Right hindlimb (tissue), 1 donor: ENCODE measurements at regions not wholly inside any gene's neighbourhood (a gene's known extent, or its start where the extent isn't known, plus 50 kb on each side); places are given as distances from the start of the nearest gene placed in this dataset.

Source experiments
- DNase-seq: peaks from one replicate; pipeline ENCODE4 v3.0.0-alpha.2; 2018

DNA sequence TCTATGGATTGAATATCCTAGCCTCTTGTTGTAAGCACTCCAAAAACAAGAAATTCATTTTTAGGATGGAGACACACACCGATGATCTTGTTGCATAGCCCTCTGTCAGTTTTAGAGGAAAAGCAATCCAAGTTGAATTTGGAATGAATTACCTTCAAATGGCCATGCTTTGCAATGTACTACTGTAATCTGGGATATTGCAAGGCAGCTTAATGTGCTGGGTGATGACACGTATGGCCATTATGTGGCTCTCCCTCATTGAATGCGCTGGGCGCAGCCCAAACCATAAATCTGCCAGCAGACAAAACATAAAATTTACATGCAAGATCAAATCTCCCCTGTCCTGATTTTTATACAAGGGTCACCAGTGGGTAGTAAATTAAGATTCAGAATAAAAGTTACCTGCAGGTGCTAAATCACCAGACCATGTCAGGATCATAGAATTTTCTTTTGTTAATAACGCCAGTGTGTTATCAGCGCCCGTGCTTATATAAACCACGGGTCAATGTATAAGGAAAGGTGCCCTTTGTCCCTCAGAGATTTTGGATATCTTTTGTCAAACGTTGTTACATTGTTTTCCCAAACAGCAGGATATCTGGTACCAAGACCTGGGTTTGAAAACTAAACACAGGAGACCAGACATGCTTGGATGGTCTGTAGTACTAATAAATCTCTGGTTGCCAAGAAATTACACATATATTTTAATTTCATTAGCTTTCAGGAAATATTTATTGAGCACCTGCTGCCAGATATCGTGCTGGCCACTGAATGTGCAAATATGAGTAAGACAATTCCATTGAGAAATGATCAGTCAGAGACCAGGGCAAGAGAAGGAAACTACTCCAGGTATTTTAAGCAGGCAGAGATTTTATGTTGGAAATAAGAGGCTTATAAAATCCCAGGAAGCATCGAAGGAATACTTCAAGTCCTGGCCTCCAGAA lies 237.1 kb downstream of the EBLN2 start:
- no peak for DNase-seq

DNA sequence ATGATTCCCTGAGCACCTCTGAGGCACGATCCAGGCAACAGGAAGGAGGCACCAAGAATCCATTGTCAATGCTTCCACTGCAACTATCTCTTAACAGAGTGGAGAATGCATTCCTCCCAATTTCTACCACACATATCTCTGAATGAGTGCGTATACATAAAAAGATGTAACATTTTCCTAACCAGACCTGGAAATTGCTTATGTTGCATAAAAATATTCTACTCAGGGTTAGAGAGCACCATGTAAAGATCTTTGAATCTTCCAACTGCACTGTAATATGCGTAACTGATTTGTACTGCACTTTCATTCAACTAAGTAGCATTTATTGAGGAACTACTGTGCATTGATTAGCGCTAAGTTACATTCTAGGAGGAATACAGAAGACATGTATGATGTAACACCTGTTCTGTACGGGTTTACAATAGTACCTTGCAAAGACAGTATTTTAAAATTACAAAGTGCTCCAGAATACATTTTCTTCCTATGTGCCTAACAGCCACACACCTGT lies 237.8 kb downstream of the EBLN2 start:
- no peak for DNase-seq

DNA sequence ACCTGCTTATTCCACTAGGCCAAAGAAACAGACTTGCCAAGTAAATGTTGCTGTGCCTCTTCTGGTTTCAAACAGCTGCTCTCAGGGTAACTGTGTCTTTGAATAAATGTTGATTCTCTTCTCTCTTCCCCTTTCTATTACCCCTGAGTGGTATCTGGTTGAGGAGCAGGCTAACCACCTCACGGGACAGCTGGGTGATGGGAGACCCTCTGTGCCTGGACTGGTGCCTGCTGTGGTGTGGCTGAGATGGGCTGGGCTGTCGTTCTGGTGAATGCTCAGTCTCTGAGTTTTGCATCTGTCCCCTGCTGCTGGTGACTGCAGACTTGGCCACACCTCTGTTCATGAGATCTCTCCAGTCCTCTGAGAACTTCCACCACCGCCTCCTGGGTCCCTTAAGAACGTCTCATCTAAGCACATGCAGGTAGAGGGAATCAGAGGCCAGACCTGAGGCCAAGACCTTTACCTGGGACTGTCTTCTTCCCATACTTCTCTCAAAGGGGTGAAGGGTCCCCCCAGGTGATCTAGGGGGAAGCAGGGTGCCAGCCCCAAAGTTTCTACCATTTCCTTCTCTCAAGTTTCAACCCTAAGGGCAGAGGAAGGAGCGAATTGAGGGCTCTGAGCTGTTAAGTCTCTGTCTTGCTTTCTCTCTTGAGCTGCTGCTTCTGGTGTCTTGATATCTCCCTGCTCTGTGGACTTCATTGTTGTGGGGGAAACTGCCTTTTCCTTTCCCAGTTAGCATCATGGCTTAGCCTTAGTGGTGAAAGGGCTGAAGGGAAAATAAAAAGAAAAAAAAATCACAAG lies 252.9 kb downstream of the EBLN2 start:
- no peak for DNase-seq

DNA sequence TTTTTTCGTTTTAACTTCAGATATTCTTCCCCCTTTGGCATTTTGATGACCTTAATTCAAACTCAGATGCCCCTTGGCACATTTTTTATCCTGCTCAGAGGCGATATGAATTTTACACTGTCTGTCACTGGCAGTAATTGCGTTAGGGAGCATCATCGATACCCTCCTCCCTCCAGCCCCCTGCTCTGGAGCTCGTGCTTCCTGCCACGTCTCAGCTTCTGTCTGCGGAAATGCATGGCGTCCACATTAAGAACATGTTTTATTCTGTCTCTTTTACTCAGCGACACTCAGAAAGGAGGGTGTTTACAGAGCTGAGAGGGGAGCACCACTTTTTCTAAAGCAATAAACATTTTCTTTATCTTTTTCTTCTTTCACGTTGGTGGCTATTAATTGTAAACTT lies 254.2 kb downstream of the EBLN2 start:
- no peak for DNase-seq

DNA sequence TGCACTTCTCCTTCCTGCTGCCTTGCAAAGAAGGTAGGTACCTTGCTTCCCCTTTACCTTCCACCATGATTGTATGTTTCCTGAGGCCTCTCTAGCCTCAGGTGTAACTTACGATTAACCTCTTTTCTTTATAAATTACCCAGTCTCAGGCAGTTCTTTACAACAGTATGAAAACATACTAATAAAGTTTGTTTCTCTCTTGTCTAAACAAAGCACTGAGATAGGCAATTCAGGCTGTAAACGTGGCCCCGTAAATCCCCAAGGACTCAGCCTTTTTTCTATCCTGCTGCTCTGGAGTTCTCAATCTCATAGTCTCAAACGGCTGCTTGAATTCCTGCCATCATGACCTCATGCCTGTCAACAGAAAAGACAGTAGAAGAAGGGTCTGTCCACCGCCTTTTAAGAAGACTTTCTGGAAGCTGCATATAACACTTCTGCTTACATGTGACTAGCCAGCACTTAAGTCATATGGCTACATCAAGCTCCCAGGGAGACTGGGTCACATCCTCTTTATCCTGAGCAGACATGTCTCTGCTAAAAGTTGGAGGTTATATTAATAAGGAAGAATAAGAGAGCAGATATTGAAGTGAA lies 257.8 kb downstream of the EBLN2 start:
- no peak for DNase-seq

DNA sequence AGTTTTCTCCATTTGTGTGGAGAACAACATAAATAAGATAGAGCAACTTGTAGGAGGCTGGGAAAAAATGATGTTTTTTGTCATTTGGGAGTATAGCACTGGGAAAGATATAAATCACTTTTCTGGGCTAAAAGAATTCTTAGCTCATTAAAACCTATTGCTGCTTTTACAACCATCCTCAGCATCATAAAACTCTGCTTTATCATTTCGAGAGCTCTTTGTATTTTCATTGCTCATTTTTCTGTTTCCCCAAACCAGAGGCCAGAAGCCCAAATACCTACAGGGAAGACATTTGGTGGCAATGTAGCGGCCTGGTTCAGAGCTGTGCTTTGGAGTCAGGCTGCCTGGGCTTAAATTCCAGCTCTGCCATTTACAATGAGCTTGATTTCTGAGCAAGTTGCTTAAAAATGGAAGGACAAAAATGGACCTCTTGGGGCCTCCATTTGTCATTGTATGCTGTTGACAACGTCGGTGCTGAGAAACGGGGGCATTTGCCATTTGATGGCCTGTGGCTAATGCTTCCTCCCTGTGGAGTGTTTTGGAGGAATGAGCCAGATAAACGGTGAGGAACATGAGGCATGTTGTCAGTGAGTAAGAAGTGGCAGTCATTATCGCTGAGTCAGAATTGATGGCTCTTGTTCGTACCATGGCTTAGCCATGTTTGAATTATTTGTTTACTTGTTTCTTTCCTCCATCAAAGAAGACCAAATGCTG lies 260.0 kb downstream of the EBLN2 start:
- no peak for DNase-seq

DNA sequence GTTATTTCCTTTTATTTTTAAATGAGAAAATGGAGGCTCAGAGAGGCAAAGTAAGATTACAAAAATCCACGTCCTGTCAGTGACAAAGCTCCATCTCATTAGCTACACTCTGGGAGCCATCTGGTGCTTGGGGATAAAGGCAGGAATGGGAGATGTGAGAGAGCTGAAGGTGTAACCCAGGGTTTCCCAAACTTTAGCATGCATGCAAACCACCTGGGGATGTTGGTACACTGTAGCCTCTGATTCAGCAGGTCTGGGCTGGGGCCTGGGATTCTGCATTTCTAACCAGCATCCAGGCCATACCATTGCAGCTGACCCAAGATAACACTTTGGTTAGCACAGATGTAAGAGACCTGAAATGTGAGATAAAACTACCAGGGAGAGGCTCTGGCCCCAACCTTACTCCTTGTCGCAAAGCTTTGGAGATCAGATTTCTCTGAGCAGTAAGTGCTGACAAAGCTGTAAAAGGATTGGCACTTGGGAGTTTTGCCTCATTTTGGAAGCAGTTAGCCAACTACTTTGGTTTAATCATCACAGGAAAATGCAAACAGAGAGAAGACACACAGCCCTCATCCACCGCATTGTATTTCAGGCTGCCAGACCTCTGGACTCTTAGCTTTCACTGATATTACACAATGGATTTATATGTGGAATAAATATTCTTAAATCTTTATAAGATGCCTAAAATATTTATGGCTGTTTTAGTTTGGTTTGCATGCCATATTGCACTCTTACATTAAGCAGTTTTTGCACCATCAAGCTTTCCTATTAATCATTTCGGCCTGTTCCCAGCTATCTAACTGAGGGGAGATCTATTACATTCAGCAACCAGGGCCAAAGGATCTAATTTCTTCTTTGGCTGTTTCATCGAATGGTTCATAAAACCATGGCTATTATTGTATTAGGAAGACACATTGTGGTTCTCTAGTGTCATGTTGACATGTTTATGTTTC lies 263.0 kb downstream of the EBLN2 start:
- DNase-seq = no peak

DNA sequence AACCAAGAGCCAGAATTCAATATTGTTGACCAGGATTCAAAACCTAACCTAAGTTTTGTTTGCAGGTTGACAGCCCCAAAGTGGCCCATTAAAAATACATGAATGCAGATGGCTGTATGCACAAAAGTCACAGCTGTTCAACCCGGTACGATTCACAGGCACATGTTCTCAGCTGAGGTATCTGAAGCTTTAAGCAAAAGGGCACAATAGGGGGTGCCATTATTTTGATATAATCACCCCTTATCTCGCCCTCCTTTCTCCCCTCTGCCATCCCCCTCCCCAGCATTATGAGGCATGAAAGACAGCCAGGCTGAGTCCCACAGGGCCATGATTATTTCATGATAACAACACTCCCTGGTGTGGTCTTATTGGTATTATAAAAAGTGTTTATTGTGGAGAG lies 264.9 kb downstream of the EBLN2 start:
- no peak for DNase-seq

DNA sequence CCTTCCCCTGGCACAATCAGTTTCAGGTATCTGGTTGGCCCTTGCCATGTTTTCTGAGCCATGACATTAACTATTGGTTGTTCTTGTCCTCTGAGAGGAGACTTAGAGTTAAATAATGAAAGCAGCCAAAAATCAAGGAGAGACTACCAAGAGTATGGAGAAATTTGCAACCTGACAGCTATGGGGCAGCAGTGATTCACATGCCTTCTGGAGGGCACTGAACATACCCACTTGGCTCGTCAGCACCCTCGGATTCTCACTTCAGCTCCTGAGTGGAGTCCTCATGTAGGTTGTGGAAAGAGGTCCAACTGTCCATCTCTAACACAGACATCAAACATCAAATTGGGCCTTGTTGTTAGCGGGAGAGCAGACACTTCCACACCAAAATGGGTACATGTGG lies 265.6 kb downstream of the EBLN2 start:
- no peak for DNase-seq
